Smooth muscle cell (in vitro differentiated cells): ENCODE measurements at regions not wholly inside any gene's neighbourhood (a gene's known extent, or its start where the extent isn't known, plus 50 kb on each side); places are given as distances from the start of the nearest gene placed in this dataset.
A peak's percentile ranks its signal among the peaks of the same experiment; 100 is the strongest.

Source experiments
- DNase-seq: peaks from one replicate; lab custom pipeline; 2025; ENCODE audit not compliant: unreplicated experiment; lab: John Stamatoyannopoulos, UW
- H2AFZ ChIP-seq: fragments of 200-600 bp; sonication (generic); 2 replicates; pipeline ENCODE4 v1.6.0; 2016; ENCODE audit warnings: antibody characterized with exemption, low read depth, mild to moderate bottlenecking
- H3F3A ChIP-seq: fragments of 200-600 bp; sonication (generic); 2 replicates; pipeline ENCODE4 v1.6.0; 2017; ENCODE audit warnings: antibody characterized with exemption, low read depth
- H3K27ac ChIP-seq: fragments of 200-600 bp; sonication (generic); 2 replicates; pipeline ENCODE4 v1.5.1; 2016; ENCODE audit warnings: low read depth, mild to moderate bottlenecking
- H3K27me3 ChIP-seq: fragments of 200-600 bp; sonication (generic); 2 replicates; pipeline ENCODE4 v1.6.1; 2016; ENCODE audit warnings: low read depth, mild to moderate bottlenecking
- H3K36me3 ChIP-seq: fragments of 200-600 bp; sonication (generic); 2 replicates; pipeline ENCODE4 v1.5.1; 2016; ENCODE audit warnings: low read depth
- H3K4me1 ChIP-seq: fragments of 200-600 bp; sonication (generic); 2 replicates; pipeline ENCODE4 v1.5.1; 2016; ENCODE audit warnings: low read depth
- H3K4me2 ChIP-seq: fragments of 200-600 bp; sonication (generic); 2 replicates; pipeline ENCODE4 v1.6.0; 2016; ENCODE audit warnings: mild to moderate bottlenecking
- H3K4me3 ChIP-seq: fragments of 200-600 bp; sonication (generic); 2 replicates; pipeline ENCODE4 v1.5.1; 2016; ENCODE audit warnings: mild to moderate bottlenecking
- H3K79me2 ChIP-seq: fragments of 200-600 bp; sonication (generic); 2 replicates; pipeline ENCODE4 v1.6.0; 2016; ENCODE audit warnings: low read depth, mild to moderate bottlenecking
- H3K9ac ChIP-seq: fragments of 200-600 bp; sonication (generic); 2 replicates; pipeline ENCODE4 v1.6.0; 2016; ENCODE audit warnings: low read depth
- H3K9me3 ChIP-seq: fragments of 200-600 bp; sonication (generic); replicated peaks from 2 replicates; pipeline ENCODE4 v1.5.1; 2016; ENCODE audit warnings: low read depth
- H4K20me1 ChIP-seq: fragments of 200-600 bp; sonication (generic); 2 replicates; pipeline ENCODE4 v1.6.0; 2016; ENCODE audit warnings: low read depth
- WGBS: methylation state at CpG from one replicate; pipeline ENCODE4 v1.1.7; 2016; ENCODE audit warnings: low lambda C conversion rate; 5-methylcytosine and 5-hydroxymethylcytosine counted together
- TF ChIP-seq, protein P1 (sequence below): fragments of 200-600 bp; sonication (generic); IDR thresholded peaks from 2 replicates; pipeline ENCODE4 v1.5.1; 2017; ENCODE audit warnings: borderline replicate concordance, mild to moderate bottlenecking, antibody characterized with exemption; ENCODE audit not compliant: insufficient read depth, poor library complexity, severe bottlenecking

DNA sequence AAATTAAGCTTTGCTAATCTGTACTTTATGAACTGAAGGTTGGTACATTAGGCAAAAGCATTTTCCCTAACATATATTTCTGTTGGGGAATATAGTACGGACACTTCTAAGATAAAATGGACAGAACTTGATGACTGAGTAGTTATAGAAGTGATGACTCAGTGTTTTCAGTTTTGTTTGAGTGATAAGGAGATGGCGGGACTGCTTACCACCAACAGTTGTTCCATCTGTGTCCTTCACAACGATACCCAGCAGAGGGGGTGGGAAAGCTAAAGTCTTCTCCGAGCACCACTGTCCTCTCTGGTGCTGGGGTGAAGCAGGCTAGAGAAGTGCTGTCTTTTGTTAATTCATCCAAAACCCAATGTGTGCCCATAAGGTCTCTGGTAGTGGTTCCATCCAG, 195.8 kb downstream of the CD47 start:
- no peak overlapping the region for H3K4me2 ChIP-seq
- no peaks in the 10 kb centered on the region for H3K36me3 ChIP-seq
- H2AFZ ChIP-seq = no peak overlapping the region
- no peaks in the 10 kb centered on the region for H3K9me3 ChIP-seq
- TF ChIP-seq, protein P1, sequence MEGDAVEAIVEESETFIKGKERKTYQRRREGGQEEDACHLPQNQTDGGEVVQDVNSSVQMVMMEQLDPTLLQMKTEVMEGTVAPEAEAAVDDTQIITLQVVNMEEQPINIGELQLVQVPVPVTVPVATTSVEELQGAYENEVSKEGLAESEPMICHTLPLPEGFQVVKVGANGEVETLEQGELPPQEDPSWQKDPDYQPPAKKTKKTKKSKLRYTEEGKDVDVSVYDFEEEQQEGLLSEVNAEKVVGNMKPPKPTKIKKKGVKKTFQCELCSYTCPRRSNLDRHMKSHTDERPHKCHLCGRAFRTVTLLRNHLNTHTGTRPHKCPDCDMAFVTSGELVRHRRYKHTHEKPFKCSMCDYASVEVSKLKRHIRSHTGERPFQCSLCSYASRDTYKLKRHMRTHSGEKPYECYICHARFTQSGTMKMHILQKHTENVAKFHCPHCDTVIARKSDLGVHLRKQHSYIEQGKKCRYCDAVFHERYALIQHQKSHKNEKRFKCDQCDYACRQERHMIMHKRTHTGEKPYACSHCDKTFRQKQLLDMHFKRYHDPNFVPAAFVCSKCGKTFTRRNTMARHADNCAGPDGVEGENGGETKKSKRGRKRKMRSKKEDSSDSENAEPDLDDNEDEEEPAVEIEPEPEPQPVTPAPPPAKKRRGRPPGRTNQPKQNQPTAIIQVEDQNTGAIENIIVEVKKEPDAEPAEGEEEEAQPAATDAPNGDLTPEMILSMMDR = no peak
- no peaks in the 10 kb centered on the region for H3K4me1 ChIP-seq
- H3K27me3 ChIP-seq = peaks cover 57% of the 10 kb centered on the region
- no peak for DNase-seq
- H3F3A ChIP-seq = no peaks in the 10 kb centered on the region
- WGBS = 71% methylated on average over 4 of the region's 4 CpGs
- H3K27ac ChIP-seq = no peak overlapping the region
- no peak overlapping the region for H3K9ac ChIP-seq
- H3K79me2 ChIP-seq = no peaks in the 10 kb centered on the region
- H3K4me3 ChIP-seq = no peak overlapping the region
- no peaks in the 10 kb centered on the region for H4K20me1 ChIP-seq

DNA sequence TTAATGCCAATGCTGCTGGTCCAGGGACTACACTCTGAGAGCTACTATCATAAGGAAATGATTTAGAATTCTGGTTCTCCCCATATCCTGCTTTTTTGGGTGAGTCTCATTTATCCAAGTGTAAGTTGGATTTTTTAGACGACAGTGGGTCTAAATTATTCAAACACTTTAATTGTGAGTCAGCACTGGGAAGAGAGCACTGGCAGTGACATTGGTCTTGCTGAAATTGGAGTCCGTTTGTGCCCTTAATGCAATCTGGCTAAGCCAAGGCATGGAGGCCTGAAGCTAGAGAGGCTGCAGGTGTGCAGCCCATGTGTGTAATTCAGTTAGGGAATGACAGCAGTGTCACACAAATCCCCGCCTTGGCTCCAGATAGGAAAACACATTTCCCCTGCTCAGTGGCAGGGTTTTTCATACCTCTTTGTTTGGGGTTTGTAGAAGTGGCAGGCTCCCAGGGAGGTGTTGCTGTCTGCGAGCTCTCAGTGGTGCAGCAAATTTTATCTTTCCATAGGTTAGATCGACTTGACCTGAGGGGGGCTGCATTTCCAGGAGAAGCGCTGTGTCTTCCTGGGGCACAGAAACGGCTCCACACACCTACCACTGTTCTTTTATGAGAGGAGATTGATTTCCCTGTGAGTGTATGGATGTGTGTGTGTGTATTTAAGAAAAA, 197.7 kb downstream of the CD47 start:
- no peaks in the 10 kb centered on the region for H3K79me2 ChIP-seq
- no peaks in the 10 kb centered on the region for H3K9me3 ChIP-seq
- 70% methylated on average over 7 of the region's 7 CpGs for WGBS
- H2AFZ ChIP-seq = no peak overlapping the region
- no peaks in the 10 kb centered on the region for H3F3A ChIP-seq
- H3K4me2 ChIP-seq = no peak overlapping the region
- DNase-seq = no peak
- no peak overlapping the region for H3K4me3 ChIP-seq
- TF ChIP-seq, protein P1 = no peak
- no peaks in the 10 kb centered on the region for H4K20me1 ChIP-seq
- H3K9ac ChIP-seq = no peak overlapping the region
- no peak overlapping the region for H3K27ac ChIP-seq
- H3K36me3 ChIP-seq = no peaks in the 10 kb centered on the region
- peaks cover 45% of the 10 kb centered on the region for H3K27me3 ChIP-seq
- H3K4me1 ChIP-seq = no peaks in the 10 kb centered on the region

GRCh38 chr3:107884719-107885460, 205.9 kb downstream of the CD47 start:
- Histone ChIP-seq H2AFZ (peak overlapping the region; percentile 31), H3K27ac (no peak overlapping the region), H3K9ac (no peak overlapping the region), H3K9me3 (no peaks in the 10 kb centered on the region), H3K4me2 (no peak overlapping the region), H3K4me3 (no peak overlapping the region), H3K4me1 (no peaks in the 10 kb centered on the region), H3K79me2 (no peaks in the 10 kb centered on the region), H3F3A (no peaks in the 10 kb centered on the region), H4K20me1 (no peaks in the 10 kb centered on the region), H3K36me3 (no peaks in the 10 kb centered on the region), H3K27me3 (no peaks in the 10 kb centered on the region)
- no peak for DNase-seq
- TF ChIP-seq, protein P1 = no peak
- WGBS = 39% methylated on average over 2 of the region's 2 CpGs
